HCT116 (cell line): ENCODE measurements at regions not wholly inside any gene's neighbourhood (a gene's known extent, or its start where the extent isn't known, plus 50 kb on each side); places are given as distances from the start of the nearest gene placed in this dataset.

Source experiments
- CTCF ChIP-seq, 3 experiments: fragments of 200-600 bp in 1 of 3; sonication (generic) in 1 of 3; IDR thresholded peaks in 2 of 3; conservative IDR thresholded peaks in 1 of 3; 2 replicates each; pipeline ENCODE4 v1.5.1; 2012 to 2017; ENCODE audit warnings: low read depth in 2 of 3, low read length in 2 of 3, antibody characterized with exemption in 1 of 3, borderline replicate concordance in 1 of 3, control low read depth in 1 of 3, mild to moderate bottlenecking in 1 of 3, mixed read lengths in 1 of 3, mixed run types in 1 of 3, moderate library complexity in 1 of 3; ENCODE audit not compliant: insufficient read depth in 1 of 3
- EGR1 ChIP-seq: IDR thresholded peaks from 2 replicates; pipeline ENCODE4 v1.6.1; 2012; ENCODE audit warnings: low read depth
- EZH2phosphoT487 ChIP-seq: fragments of 200-600 bp; IDR thresholded peaks from 2 replicates; pipeline ENCODE4 v1.6.1; 2018; ENCODE audit warnings: antibody characterized with exemption, borderline replicate concordance
- JUND ChIP-seq: IDR thresholded peaks from 2 replicates; pipeline ENCODE4 v1.6.1; 2012
- POLR2A ChIP-seq: IDR thresholded peaks from 2 replicates; pipeline ENCODE4 v1.7.0; 2011; ENCODE audit warnings: borderline replicate concordance; ENCODE audit not compliant: insufficient read depth, insufficient read length; ENCODE audit errors: extremely low read depth
- POLR2AphosphoS5 ChIP-seq: IDR thresholded peaks from 2 replicates; pipeline ENCODE4 v1.6.1; 2011; ENCODE audit warnings: mild to moderate bottlenecking, low read depth, low read length, moderate library complexity
- YY1 ChIP-seq: IDR thresholded peaks from 2 replicates; pipeline ENCODE4 v1.6.1; 2011; ENCODE audit warnings: low read length, low read depth, moderate library complexity, mild to moderate bottlenecking; ENCODE audit not compliant: insufficient replicate concordance; ENCODE audit errors: extremely low read depth
- ZBTB33 ChIP-seq: IDR thresholded peaks from 2 replicates; pipeline ENCODE4 v1.6.1; 2011; ENCODE audit warnings: mild to moderate bottlenecking, low read length, moderate library complexity; ENCODE audit not compliant: insufficient replicate concordance; ENCODE audit errors: extremely low read depth
- ZNF274 ChIP-seq: fragments of 200-500 bp; sonication (Bioruptor generic); IDR thresholded peaks from 2 replicates; pipeline ENCODE4 v1.6.1; 2014; ENCODE audit warnings: mild to moderate bottlenecking, low read depth, low read length, inconsistent platforms
- TF ChIP-seq, protein P1 (sequence below): IDR thresholded peaks from 2 replicates; pipeline ENCODE4 v1.6.1; 2012; ENCODE audit warnings: low read depth

DNA sequence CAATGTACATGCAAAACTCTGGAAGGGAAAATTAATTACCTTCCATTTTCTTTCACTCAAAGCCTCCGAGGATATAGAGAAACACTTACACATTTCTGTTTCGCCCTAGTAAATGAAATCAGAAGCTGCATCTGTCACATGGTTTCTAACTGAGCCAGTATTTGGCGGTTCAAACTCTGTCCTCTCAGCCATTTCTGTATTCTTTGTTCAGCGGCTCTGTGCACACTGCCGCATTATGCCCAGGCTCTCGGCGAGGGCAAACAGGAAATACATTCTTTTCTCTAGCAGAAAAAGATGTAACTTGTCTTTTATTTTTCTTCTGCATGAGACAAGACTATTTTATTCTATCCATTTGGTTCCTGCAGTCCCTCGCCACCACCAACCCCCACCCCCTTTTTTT lies 71.4 kb upstream of the GPM6B start:
- TF ChIP-seq CTCF (IDR thresholded peaks at IDR 0.05 in 2 of 3, conservative IDR thresholded peaks at IDR 0.05 in 1 of 3; ENCODE audit: borderline replicate concordance in 1 of 3, insufficient read depth in 1 of 3, low read depth in 2 of 3, low read length in 2 of 3) (no peak), EZH2phosphoT487 (no peak), POLR2A (no peak), JUND (no peak), ZBTB33 (no peak), POLR2AphosphoS5 (no peak), YY1 (no peak), EGR1 (no peak), ZNF274 (no peak)
- TF ChIP-seq, protein P1, sequence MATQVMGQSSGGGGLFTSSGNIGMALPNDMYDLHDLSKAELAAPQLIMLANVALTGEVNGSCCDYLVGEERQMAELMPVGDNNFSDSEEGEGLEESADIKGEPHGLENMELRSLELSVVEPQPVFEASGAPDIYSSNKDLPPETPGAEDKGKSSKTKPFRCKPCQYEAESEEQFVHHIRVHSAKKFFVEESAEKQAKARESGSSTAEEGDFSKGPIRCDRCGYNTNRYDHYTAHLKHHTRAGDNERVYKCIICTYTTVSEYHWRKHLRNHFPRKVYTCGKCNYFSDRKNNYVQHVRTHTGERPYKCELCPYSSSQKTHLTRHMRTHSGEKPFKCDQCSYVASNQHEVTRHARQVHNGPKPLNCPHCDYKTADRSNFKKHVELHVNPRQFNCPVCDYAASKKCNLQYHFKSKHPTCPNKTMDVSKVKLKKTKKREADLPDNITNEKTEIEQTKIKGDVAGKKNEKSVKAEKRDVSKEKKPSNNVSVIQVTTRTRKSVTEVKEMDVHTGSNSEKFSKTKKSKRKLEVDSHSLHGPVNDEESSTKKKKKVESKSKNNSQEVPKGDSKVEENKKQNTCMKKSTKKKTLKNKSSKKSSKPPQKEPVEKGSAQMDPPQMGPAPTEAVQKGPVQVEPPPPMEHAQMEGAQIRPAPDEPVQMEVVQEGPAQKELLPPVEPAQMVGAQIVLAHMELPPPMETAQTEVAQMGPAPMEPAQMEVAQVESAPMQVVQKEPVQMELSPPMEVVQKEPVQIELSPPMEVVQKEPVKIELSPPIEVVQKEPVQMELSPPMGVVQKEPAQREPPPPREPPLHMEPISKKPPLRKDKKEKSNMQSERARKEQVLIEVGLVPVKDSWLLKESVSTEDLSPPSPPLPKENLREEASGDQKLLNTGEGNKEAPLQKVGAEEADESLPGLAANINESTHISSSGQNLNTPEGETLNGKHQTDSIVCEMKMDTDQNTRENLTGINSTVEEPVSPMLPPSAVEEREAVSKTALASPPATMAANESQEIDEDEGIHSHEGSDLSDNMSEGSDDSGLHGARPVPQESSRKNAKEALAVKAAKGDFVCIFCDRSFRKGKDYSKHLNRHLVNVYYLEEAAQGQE, result no peak
